NOMO-1 treated with DMSO at 0.1 percent for 48 hours (cell line): ENCODE measurements at regions not wholly inside any gene's neighbourhood (a gene's known extent, or its start where the extent isn't known, plus 50 kb on each side); places are given as distances from the start of the nearest gene placed in this dataset.
"Not testable (repeated sequence)": the region's sequence is repeated elsewhere in the genome, so short reads cannot be mapped to it uniquely, and the experiment has no call there.

Experiments used
- DNase-seq: peaks from one replicate; lab custom pipeline; 2025; ENCODE audit not compliant: unreplicated experiment; lab: John Stamatoyannopoulos, UW

DNA sequence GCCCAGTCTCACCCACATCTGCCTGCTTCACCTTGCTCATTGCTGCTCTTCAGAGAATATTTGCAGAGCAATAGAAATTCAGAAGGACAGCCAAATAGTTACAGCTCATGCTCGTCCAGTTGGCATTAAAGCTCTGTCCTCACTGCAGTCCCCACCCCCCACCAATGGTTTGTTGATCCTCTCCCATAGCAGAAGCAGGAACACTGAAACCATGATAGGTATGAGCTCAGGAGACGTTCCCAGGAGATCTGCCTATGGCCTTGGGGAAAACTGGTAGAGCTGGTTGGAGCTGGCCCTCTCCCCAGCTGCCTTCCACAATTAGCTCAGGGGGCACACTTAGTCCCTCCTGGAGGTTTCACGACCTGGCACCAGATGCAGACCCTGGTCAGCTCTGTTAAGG, 68.6 kb upstream of the KMT2C start:
- DNase-seq: no peak

DNA sequence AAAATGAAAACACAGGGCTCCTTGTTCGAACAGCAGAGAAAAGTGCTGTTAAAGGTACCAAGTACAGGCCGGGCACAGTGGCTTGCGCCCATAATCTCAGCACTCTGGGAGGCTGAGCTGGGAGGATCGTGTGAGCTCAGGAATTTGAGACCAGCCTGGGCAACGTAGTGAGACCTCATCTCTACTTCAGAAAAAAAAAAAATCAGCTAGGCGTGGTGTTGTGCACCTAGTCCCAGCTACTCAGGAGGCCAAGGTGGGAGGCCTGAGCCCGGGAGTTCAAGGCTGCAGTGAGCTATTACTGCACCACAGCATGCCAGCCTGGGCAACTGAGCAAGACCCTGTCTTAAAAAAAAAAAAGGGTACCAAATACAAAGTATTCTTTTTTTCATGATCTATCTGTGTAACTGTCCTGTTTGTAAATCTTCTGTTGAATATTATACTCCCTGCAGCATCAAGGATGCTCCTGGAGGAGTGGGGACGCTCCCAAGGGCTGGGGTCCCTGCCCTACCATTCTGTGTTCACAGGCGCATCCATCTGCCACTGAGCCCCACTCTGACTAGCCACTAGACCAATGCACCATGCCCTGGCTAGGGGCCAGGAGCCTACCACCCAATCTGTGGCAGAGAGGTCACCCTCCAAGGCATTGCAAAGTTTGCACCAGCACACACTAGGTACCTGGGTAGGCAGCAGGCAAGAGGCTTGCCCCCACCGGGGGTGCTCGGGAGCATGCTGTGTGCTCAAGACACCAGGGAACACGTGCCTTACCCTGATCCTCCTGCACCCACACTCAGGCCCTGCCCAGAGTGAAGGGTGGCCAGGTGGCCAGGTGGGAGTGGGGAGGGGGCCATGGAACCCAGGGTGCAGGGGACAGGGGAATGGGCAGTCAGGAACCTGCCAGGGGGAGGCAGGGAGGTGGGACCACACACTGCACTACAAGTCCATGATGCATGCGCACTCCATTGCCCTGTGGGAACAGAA, 67.3 kb upstream of the KMT2C start:
- no peak for DNase-seq

DNA sequence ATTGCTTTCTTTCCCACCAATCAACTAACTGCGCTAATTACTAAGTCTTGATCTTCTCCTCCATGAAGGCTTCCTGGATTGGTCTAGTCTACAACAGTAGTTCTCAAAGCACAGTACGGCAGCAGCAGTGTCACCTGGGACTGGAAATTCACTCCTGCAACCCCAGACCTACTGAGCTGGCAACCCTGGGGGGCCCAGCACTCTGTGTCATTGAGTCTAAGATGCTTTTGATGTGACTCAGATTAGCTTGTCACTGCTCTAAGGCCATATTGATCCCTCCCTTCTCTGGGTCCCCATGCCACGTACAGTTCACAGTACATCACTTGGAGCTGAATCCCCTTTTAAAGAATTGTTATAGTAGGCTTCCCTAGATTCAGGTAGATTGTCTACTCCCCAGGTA, 65.7 kb upstream of the KMT2C start:
- DNase-seq: no peak

DNA sequence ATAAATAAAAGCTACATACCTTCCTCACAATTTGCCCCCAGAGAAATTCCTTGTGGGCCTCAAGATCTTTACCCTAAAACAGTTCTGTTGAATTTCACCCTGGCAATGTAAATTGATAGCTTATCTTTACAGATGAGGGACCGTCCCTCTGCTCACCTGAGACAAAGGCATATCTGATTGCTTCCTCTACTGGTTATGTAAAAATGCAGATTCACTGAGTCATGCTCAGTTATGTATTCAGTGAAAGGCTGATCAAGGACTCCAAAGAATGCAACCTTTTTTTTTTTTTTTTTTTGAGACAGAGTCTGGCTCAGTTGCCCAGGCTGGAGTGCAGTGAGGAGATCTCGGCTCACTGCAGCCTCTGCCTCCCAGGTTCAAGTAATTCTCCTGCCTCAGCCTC, 64.2 kb upstream of the KMT2C start:
- DNase-seq: not testable (repeated sequence)

DNA sequence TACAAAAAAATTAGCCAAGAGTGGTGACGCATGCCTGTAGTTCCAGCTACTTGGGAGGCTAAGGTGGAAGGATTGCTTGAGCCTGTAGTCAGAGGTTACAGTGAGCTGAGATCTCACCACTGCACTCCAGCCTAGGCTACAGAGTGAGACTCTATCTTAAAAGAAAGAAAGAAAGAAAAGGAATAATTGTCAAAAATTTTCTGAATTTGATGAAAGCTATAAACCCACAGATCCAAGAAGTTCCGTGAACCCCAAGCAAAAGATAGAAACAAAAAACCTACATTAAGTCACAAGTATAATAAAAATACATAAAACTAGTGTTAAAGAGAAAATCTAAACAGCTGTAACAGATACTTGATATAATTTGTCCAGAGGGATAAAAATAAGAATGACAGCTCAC, 60.1 kb upstream of the KMT2C start:
- DNase-seq: no peak

DNA sequence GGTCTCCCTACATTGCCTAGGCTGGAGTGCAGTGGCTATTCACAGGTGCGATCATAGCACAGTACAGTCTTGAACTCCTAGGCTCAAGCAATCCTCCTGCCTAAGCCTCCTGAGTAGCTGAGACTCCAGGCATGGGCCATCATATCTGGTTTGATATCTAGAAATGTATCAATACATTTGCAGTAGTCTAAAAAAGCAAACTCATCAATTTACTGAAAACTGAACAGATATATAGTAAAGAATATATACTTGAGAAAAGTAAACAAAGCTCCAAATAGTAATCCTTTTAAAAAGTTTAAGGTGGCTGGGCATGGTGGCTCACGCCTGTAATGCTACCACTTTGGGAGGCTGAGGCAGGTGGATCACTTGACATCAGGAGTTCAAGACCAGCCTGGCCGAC, 57.1 kb upstream of the KMT2C start:
- no peak for DNase-seq

DNA sequence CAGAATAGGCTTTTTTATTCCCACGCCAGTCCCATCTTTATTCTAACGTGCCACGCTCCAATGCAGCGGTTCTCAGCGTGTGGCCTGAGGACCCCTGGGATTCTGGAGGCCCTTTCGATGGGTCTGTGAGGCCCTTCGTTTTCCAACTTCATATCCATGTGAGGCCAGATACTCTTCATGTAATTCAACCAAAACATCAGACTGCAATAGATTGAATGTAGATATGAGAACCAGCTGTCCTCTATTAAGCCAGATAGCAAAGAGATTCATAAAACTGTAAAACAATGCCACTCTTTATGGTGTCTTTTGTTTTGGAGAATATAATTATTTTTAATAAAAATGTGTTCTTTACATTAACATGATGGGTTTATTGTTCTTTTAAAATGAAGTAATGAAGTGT, 53.2 kb upstream of the KMT2C start:
- DNase-seq: no peak

DNA sequence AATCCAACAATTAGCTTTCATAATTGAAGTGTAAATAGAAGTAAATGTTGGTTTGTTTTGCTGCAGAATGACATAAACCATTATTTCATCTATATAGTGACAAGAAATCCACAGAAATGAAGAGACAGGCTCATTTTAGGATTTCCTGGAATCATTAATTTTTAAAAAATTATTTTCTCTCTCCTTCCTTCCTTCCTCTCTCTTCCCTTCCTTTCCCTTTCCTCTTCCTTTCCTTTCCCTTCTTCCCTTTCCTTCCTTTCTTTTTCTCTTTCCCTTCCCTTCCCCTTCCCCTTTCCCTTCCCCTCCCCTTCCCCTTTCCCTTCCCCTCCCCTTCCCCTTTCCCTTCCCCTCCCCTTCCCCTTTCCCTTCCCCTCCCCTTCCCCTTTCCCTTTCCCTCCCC, 51.2 kb upstream of the KMT2C start:
- DNase-seq: no peak

DNA sequence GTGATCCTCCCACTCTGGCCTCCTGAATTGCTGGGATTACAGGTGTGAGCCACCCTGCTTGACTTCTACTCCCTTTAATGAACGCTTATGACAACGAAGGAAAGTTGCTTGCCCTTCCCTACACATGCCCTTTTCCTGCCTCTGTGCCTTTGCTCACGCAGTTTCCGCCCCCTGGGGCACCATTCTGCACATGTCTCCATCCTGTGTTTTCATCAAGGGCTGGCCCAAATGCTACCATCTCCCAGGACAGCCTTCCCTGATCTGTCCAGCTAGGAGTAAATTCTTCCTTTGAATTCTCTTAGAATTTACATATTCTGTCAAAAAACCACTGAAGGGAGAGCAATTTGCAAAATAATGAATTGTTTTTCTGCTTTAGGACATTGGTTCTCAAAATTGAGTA, 50.0 kb upstream of the KMT2C start:
- no peak for DNase-seq
